Gastrocnemius medialis (tissue), 4 donors: ENCODE measurements at regions not wholly inside any gene's neighbourhood (a gene's known extent, or its start where the extent isn't known, plus 50 kb on each side); places are given as distances from the start of the nearest gene placed in this dataset.

Experiments used
- CTCF ChIP-seq, 5 experiments: fragments of 450-650 bp in 3 of 5; fragments of 200-600 bp in 2 of 5; sonication (generic) in 2 of 5; IDR thresholded peaks in 4 of 5; conservative IDR thresholded peaks in 1 of 5; 1 replicate in 4 of 5; 2 replicates in 1 of 5; pipeline ENCODE4 v1.5.1; 2016 to 2019; ENCODE audit warnings: antibody characterized with exemption in 5 of 5, mild to moderate bottlenecking in 3 of 5, moderate library complexity in 3 of 5
- POLR2A ChIP-seq, 2 donors: fragments of 450-650 bp; IDR thresholded peaks; one replicate each; pipeline ENCODE4 v1.6.1; 2017; ENCODE audit warnings: antibody characterized with exemption in 2 of 2, mild to moderate bottlenecking in 2 of 2, moderate library complexity in 2 of 2

- no peak for TF ChIP-seq CTCF (IDR thresholded peaks at IDR 0.05 in 4 of 5, conservative IDR thresholded peaks at IDR 0.05 in 1 of 5)
- no peak for TF ChIP-seq POLR2A (IDR thresholded peaks at IDR 0.05)
Measured at GRCh38 chr21:28091466-28091865, 901.2 kb downstream of the LTN1 start.
